Transverse colon (tissue), 4 donors: ENCODE measurements at regions not wholly inside any gene's neighbourhood (a gene's known extent, or its start where the extent isn't known, plus 50 kb on each side); places are given as distances from the start of the nearest gene placed in this dataset.

Experiments used
- DNase-seq: peaks from one replicate; pipeline ENCODE4 v3.0.0-alpha.2; 2019
- H3K27ac ChIP-seq, 4 donors: fragments of 200-600 bp; sonication (generic); 2 replicates each; pipeline ENCODE4 v1.5.1; 2016 to 2018; ENCODE audit warnings: inconsistent platforms in 4 of 4
- H3K27me3 ChIP-seq: fragments of 200-600 bp; sonication (generic); 2 replicates; pipeline ENCODE4 v1.5.1; 2017; ENCODE audit warnings: inconsistent platforms
- H3K36me3 ChIP-seq, 4 donors: fragments of 200-600 bp; sonication (generic); 2 replicates each; pipeline ENCODE4 v1.5.1; 2017 to 2019; ENCODE audit warnings: inconsistent platforms in 4 of 4
- H3K4me1 ChIP-seq, 4 donors: fragments of 200-600 bp; sonication (generic); 2 replicates each; pipeline ENCODE4 v1.5.1; 2017 to 2020; ENCODE audit warnings: inconsistent platforms in 4 of 4
- H3K4me3 ChIP-seq, 4 donors: fragments of 200-600 bp; sonication (generic); 1 replicate in 1 of 4; 2 replicates in 3 of 4; pipeline versions ENCODE4 v1.5.1 to v1.6.1; 2017 to 2019; ENCODE audit warnings: inconsistent platforms in 4 of 4
- H3K9me3 ChIP-seq, 2 donors: fragments of 200-600 bp; sonication (generic); 2 replicates each; pipeline ENCODE4 v1.5.1; 2017 to 2019; ENCODE audit warnings: inconsistent platforms in 2 of 2
- EP300 ChIP-seq: sonication (generic); formaldehyde crosslinking; IDR thresholded peaks from one replicate; pipeline ENCODE4 v1.6.1; 2017; ENCODE audit warnings: antibody characterized with exemption, low read depth
- POLR2A ChIP-seq: fragments of 450-650 bp; IDR thresholded peaks from one replicate; pipeline ENCODE4 v1.6.1; 2016; ENCODE audit warnings: antibody characterized with exemption, mild to moderate bottlenecking, moderate library complexity
- POLR2AphosphoS5 ChIP-seq, 3 donors: sonication (generic); formaldehyde crosslinking; IDR thresholded peaks; one replicate each; pipeline ENCODE4 v1.6.1; 2016; ENCODE audit warnings: antibody characterized with exemption in 3 of 3
- WGBS, 2 donors: methylation state at CpG; one replicate each; pipeline ENCODE4 v1.1.5; 2018; ENCODE audit warnings: low coverage in 1 of 2; 5-methylcytosine and 5-hydroxymethylcytosine counted together
- in situ Hi-C, 4 donors: fragments of 200-750 bp; cut with MboI; loops; one replicate each; pipeline versions ENCODE4 v1.15.0 to v1.15.1; 2017; ENCODE audit warnings: low sequenced_read_pairs in 3 of 4, low pct_ligation_motif_present in 1 of 4, low pct_unique_long_range_greater_than_20kb in 1 of 4
- intact Hi-C: fragments of 100-400 bp; cut with DNase I; formaldehyde crosslinking; loops from one replicate; pipeline ENCODE4 v1.15.1; 2023; ENCODE audit warnings: low total_unique reads
- TF ChIP-seq, protein P1 (sequence below), 5 experiments: fragments of 200-600 bp in 3 of 5; fragments of 450-650 bp in 2 of 5; sonication (generic) in 3 of 5; IDR thresholded peaks; 1 replicate in 2 of 5; 2 replicates in 3 of 5; pipeline ENCODE4 v1.5.1; 2016 to 2017; ENCODE audit warnings: antibody characterized with exemption in 5 of 5, inconsistent platforms in 3 of 5, mild to moderate bottlenecking in 2 of 5, moderate library complexity in 1 of 5

DNA sequence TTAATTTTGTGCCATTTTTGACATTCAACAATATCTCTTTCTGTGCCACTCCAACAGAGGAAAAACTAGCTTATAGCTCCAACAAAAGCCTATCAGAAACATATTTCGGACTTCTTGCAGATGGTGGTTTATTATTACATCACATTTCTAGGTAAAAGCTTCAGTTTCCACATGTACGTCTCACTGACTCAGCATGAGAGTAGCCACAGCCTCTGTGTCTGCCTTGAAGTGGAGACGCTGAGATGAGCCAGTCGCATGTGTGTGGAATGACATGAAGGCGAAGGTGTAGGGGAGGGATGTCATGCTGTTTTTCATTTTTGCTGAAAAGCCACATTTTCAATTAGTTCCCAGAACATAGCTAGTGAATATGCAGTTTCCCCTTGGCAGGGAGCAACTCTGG, 598.6 kb downstream of the EFNB2 start:
- H3K4me3 ChIP-seq = no peak overlapping the region
- WGBS, 2 donors = 85 to 89% methylated on average over 4 to 5 of the region's 5 CpGs
- intact Hi-C loops (no loop called here), in situ Hi-C loops (no loop called here)
- H3K36me3 ChIP-seq = no peaks in the 10 kb centered on the region
- H3K9me3 ChIP-seq = no peaks in the 10 kb centered on the region
- DNase-seq = no peak
- no peaks in the 10 kb centered on the region for H3K4me1 ChIP-seq
- no peaks in the 10 kb centered on the region for H3K27me3 ChIP-seq
- TF ChIP-seq POLR2A (no peak), EP300 (no peak), POLR2AphosphoS5 (IDR thresholded peaks at IDR 0.05) (no peak)
- TF ChIP-seq, protein P1, sequence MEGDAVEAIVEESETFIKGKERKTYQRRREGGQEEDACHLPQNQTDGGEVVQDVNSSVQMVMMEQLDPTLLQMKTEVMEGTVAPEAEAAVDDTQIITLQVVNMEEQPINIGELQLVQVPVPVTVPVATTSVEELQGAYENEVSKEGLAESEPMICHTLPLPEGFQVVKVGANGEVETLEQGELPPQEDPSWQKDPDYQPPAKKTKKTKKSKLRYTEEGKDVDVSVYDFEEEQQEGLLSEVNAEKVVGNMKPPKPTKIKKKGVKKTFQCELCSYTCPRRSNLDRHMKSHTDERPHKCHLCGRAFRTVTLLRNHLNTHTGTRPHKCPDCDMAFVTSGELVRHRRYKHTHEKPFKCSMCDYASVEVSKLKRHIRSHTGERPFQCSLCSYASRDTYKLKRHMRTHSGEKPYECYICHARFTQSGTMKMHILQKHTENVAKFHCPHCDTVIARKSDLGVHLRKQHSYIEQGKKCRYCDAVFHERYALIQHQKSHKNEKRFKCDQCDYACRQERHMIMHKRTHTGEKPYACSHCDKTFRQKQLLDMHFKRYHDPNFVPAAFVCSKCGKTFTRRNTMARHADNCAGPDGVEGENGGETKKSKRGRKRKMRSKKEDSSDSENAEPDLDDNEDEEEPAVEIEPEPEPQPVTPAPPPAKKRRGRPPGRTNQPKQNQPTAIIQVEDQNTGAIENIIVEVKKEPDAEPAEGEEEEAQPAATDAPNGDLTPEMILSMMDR (IDR thresholded peaks at IDR 0.05) = no peak
- H3K27ac ChIP-seq = no peak overlapping the region

DNA sequence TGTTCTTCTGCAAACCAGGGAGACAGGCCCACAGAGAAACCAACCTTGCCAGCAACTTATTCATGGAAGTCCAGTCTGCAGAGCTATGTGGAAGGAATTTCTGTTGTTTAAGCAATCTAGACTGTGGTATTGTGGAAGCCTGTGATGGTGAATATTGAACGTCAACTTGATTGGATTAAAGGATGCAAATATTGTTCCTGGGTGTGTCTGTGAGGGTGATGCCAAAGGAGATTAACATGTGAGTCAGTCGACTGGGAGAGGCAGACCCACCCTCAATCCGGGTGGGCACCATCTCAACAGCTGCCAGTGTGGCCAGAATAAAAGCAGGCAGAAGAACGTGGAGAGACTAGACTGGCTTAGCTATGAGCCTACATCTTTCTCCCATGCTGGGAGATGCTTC, 606.0 kb downstream of the EFNB2 start:
- in situ Hi-C loops = no loop called here
- H3K36me3 ChIP-seq = no peaks in the 10 kb centered on the region
- TF ChIP-seq POLR2AphosphoS5 (IDR thresholded peaks at IDR 0.05) = no peak
- TF ChIP-seq EP300 = no peak
- TF ChIP-seq POLR2A = no peak
- TF ChIP-seq, protein P1 (IDR thresholded peaks at IDR 0.05) = no peak
- H3K9me3 ChIP-seq = no peaks in the 10 kb centered on the region
- no peaks in the 10 kb centered on the region for H3K27me3 ChIP-seq
- DNase-seq = no peak
- no peaks in the 10 kb centered on the region for H3K4me1 ChIP-seq
- no peak overlapping the region for H3K27ac ChIP-seq
- intact Hi-C loops = no loop called here
- WGBS, 2 donors = 61 to 63% methylated on average over 4 of the region's 4 CpGs
- no peak overlapping the region for H3K4me3 ChIP-seq

DNA sequence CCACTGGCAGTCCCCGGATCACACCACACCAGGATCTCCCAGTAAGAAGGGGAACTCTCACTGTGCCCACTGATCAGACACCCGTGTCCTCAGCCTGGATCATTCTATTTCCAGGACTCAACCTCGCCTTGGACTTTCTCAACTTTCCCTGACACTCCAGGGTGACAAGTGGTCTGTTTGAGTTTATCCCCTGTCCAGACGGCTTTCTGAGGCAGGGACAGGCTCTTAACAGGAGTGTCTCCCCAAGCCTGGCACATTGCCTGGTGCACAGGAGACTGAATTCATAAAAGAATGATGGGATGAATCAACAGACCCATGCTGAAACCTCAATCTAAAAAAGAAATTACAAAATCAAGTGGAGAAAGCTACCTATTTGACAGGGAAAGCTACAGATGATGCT, 606.6 kb downstream of the EFNB2 start:
- H3K9me3 ChIP-seq = no peaks in the 10 kb centered on the region
- H3K27me3 ChIP-seq = no peaks in the 10 kb centered on the region
- no peaks in the 10 kb centered on the region for H3K4me1 ChIP-seq
- no peak overlapping the region for H3K4me3 ChIP-seq
- in situ Hi-C loops (no loop called here), intact Hi-C loops (no loop called here)
- no peaks in the 10 kb centered on the region for H3K36me3 ChIP-seq
- 88 to 92% methylated on average over 4 of the region's 4 CpGs for WGBS, 2 donors
- TF ChIP-seq EP300 (no peak), POLR2A (no peak), POLR2AphosphoS5 (IDR thresholded peaks at IDR 0.05) (no peak)
- TF ChIP-seq, protein P1 (IDR thresholded peaks at IDR 0.05) = no peak
- H3K27ac ChIP-seq = no peak overlapping the region
- DNase-seq = no peak

DNA sequence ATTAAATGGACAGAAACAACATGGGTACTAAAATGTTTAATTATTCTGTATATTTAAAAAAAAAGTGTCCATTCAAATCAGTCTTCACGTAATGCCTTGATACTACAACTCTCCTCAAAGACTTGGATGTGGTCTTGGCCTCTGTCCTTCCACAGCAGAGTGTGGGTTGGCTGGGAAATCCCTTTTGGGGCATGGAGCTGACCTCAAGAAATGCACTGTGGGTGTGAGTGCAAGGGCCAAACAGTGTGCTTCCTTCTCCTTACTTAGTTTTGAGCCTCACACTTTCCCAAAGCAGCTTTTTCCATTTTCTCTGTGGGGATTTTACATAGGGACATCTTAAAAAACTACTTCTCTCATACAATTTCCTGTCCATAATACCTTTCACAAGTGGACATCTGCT, 607.4 kb downstream of the EFNB2 start:
- Histone ChIP-seq H3K27me3 (no peaks in the 10 kb centered on the region), H3K36me3 (no peaks in the 10 kb centered on the region), H3K27ac (no peak overlapping the region), H3K4me3 (no peak overlapping the region), H3K4me1 (no peaks in the 10 kb centered on the region), H3K9me3 (no peaks in the 10 kb centered on the region)
- in situ Hi-C loops (no loop called here), intact Hi-C loops (no loop called here)
- WGBS, 2 donors = 89 to 91% methylated on average over 1 of the region's 1 CpG
- no peak for DNase-seq
- TF ChIP-seq POLR2AphosphoS5 (IDR thresholded peaks at IDR 0.05) (no peak), POLR2A (no peak), EP300 (no peak)
- TF ChIP-seq, protein P1 (IDR thresholded peaks at IDR 0.05) = no peak
